ENCODE measurements at regions not wholly inside any gene's neighbourhood (a gene's known extent, or its start where the extent isn't known, plus 50 kb on each side); places are given as distances from the start of the nearest gene placed in this dataset.

- H3K23me2 ChIP-seq (ENCODE audit: insufficient read length, low read depth, low read length, poor library complexity, severe bottlenecking) = no peaks in the 10 kb centered on the region
These were observed 548.0 kb downstream of the TBC1D32 start for GRCh38 chr6:120786256-120786655.

More at GRCh38 chr6:120786256-120786655, 548.0 kb downstream of the TBC1D32 start:
- TF ChIP-seq CTCF (conservative IDR thresholded peaks at IDR 0.05) = no peak
- Histone ChIP-seq H3K4ac (ENCODE audit: low read depth, low read length) (no peak overlapping the region), H3K56ac (ENCODE audit: insufficient read length, low read depth, low read length) (no peak overlapping the region), H3K79me2 (ENCODE audit: insufficient read depth, low read length) (no peaks in the 10 kb centered on the region), H4K5ac (ENCODE audit: insufficient read length, low read depth, low read length) (no peak overlapping the region), H2BK5ac (ENCODE audit: insufficient read length, low read length) (no peak overlapping the region), H3K79me1 (ENCODE audit: insufficient read depth, low read depth, low read length, poor library complexity, severe bottlenecking) (no peaks in the 10 kb centered on the region), H4K91ac (ENCODE audit: insufficient read length, low read depth, low read length) (no peak overlapping the region), H2BK15ac (ENCODE audit: low read depth, low read length) (no peak overlapping the region), H3K18ac (ENCODE audit: insufficient read length, low read depth, low read length) (peak overlapping the region; percentile 42), H3K27ac (ENCODE audit: insufficient read length, low read depth, low read length) (no peak overlapping the region), H3K9me3 (ENCODE audit: control insufficient read depth, low read depth, low read length) (no peaks in the 10 kb centered on the region), H3K4me1 (ENCODE audit: insufficient read depth, low read length) (no peaks in the 10 kb centered on the region), H3T11ph (ENCODE audit: low read length) (no peak overlapping the region), H2BK120ac (ENCODE audit: low read depth, low read length, poor library complexity, severe bottlenecking) (no peak overlapping the region), H4K20me1 (ENCODE audit: control insufficient read depth, insufficient read depth, insufficient read length) (no peaks in the 10 kb centered on the region), H4K8ac (replicated peaks; ENCODE audit: insufficient read length, low read depth, low read length) (no peak overlapping the region), H2AFZ (ENCODE audit: low read length) (no peak overlapping the region), H2BK12ac (ENCODE audit: insufficient read length, low read depth, low read length) (no peak overlapping the region), H3K27me3 (ENCODE audit: insufficient read depth, low read length) (no peaks in the 10 kb centered on the region), H3K14ac (ENCODE audit: insufficient read depth, low read length) (no peak overlapping the region), H2AK5ac (ENCODE audit: insufficient read length, low read length) (no peak overlapping the region), H3K4me2 (ENCODE audit: insufficient read depth, insufficient read length, low read length) (no peak overlapping the region), H3K9ac (ENCODE audit: extremely low read depth, insufficient read length, low read length) (no peak overlapping the region), H3K23ac (ENCODE audit: insufficient read length, low read depth, low read length) (no peak overlapping the region), H2BK20ac (ENCODE audit: low read depth, low read length, poor library complexity, severe bottlenecking) (no peak overlapping the region)
- no peak overlapping the region for H3K27ac Mint-ChIP-seq
- H3K4me1 Mint-ChIP-seq = no peaks in the 10 kb centered on the region
- no CpG with 5 or more reads among the region's 8 CpGs for WGBS (ENCODE audit: extremely low coverage, insufficient read length, low lambda C conversion rate)
- H3K9me3 Mint-ChIP-seq = peaks cover 0 to under 1% of the 10 kb centered on the region in 2 experiments; a peak in 1 of 5 replicates
- no peak for DNase-seq
- H3K27me3 Mint-ChIP-seq (ENCODE audit: low read depth) = no peaks in the 10 kb centered on the region
- H3K4me3 Mint-ChIP-seq = no peak overlapping the region
- H3K36me3 Mint-ChIP-seq (ENCODE audit: insufficient read depth in 1 of 3, low read depth in 3 of 3) = no peaks in the 10 kb centered on the region

Data from H9 (cell line).